ENCODE measurements at regions not wholly inside any gene's neighbourhood (a gene's known extent, or its start where the extent isn't known, plus 50 kb on each side); places are given as distances from the start of the nearest gene placed in this dataset.

GRCh38 chr16:35319536-35320192, 1860.3 kb downstream of the TP53TG3F start:
- Histone ChIP-seq H3K9me3 (peaks cover 0 to 58% (median 32%) of the 10 kb centered on the region in 8 donors), H3K36me3 (no peaks in the 10 kb centered on the region), H3K4me3 (no peak overlapping the region), H3K27me3 (replicated peaks in 1 of 7) (no peaks in the 10 kb centered on the region), H3K27ac (no peak overlapping the region), H3K4me1 (no peaks in the 10 kb centered on the region)
- no peak for DNase-seq
- no peak for TF ChIP-seq POLR2A (IDR thresholded peaks at IDR 0.05)
- no peak for TF ChIP-seq CTCF (IDR thresholded peaks at IDR 0.05 in 8 of 11, conservative IDR thresholded peaks at IDR 0.05 in 3 of 11)
- no peak for TF ChIP-seq POLR2AphosphoS5 (IDR thresholded peaks at IDR 0.05)
- 61 to 79% (median 72%) methylated on average over 2 of the region's 2 CpGs for WGBS, 5 donors
- intact Hi-C loops (cut with DNase I; ENCODE audit: low total_unique reads) = no loop called here

- Histone ChIP-seq H3K4me3 (no peak overlapping the region), H3K9me3 (peaks cover 0 to 62% (median 25%) of the 10 kb centered on the region in 8 donors), H3K4me1 (no peaks in the 10 kb centered on the region), H3K27ac (no peak overlapping the region), H3K36me3 (no peaks in the 10 kb centered on the region), H3K27me3 (replicated peaks in 1 of 7) (no peaks in the 10 kb centered on the region)
- TF ChIP-seq POLR2A (IDR thresholded peaks at IDR 0.05) = no peak
- TF ChIP-seq CTCF (IDR thresholded peaks at IDR 0.05 in 8 of 11, conservative IDR thresholded peaks at IDR 0.05 in 3 of 11) = no peak
- no peak for TF ChIP-seq POLR2AphosphoS5 (IDR thresholded peaks at IDR 0.05)
- intact Hi-C loops (cut with DNase I; ENCODE audit: low total_unique reads) = no loop called here
- 61 to 78% (median 67%) methylated on average over 3 of the region's 3 CpGs for WGBS, 5 donors
- no peak for DNase-seq
These were observed 1866.5 kb downstream of the TP53TG3F start for GRCh38 chr16:35325936-35326335.

GRCh38 chr16:35339337-35339736, 1879.9 kb downstream of the TP53TG3F start:
- TF ChIP-seq POLR2A (IDR thresholded peaks at IDR 0.05) (no peak), POLR2AphosphoS5 (IDR thresholded peaks at IDR 0.05) (no peak), CTCF (IDR thresholded peaks at IDR 0.05 in 8 of 11, conservative IDR thresholded peaks at IDR 0.05 in 3 of 11) (no peak)
- Histone ChIP-seq H3K4me3 (no peak overlapping the region), H3K36me3 (no peaks in the 10 kb centered on the region), H3K27ac (no peak overlapping the region), H3K4me1 (no peaks in the 10 kb centered on the region), H3K27me3 (replicated peaks in 1 of 7) (no peaks in the 10 kb centered on the region), H3K9me3 (peaks cover 0 to 80% (median 57%) of the 10 kb centered on the region in 8 donors)
- DNase-seq = no peak
- intact Hi-C loops (cut with DNase I; ENCODE audit: low total_unique reads) = no loop called here

- Histone ChIP-seq H3K4me3 (no peak overlapping the region), H3K27me3 (replicated peaks in 1 of 7) (no peaks in the 10 kb centered on the region), H3K27ac (no peak overlapping the region), H3K9me3 (peaks cover 0 to 94% (median 63%) of the 10 kb centered on the region in 8 donors), H3K4me1 (no peaks in the 10 kb centered on the region), H3K36me3 (no peaks in the 10 kb centered on the region)
- no peak for TF ChIP-seq POLR2AphosphoS5 (IDR thresholded peaks at IDR 0.05)
- no peak for TF ChIP-seq CTCF (IDR thresholded peaks at IDR 0.05 in 8 of 11, conservative IDR thresholded peaks at IDR 0.05 in 3 of 11)
- TF ChIP-seq POLR2A (IDR thresholded peaks at IDR 0.05) = no peak
- no peak for DNase-seq
- 38 to 50% (median 46%) methylated on average over 4 of the region's 4 CpGs for WGBS, 5 donors
- intact Hi-C loops (cut with DNase I; ENCODE audit: low total_unique reads) = no loop called here
These were observed 1882.6 kb downstream of the TP53TG3F start for GRCh38 chr16:35342012-35342411.
